SK-N-SH treated with all-trans-retinoic acid at 6 μM for 48 hours (cell line): ENCODE measurements at regions not wholly inside any gene's neighbourhood (a gene's known extent, or its start where the extent isn't known, plus 50 kb on each side); places are given as distances from the start of the nearest gene placed in this dataset.

ENCODE experiments used
- ATAC-seq: fragments of 200-7000 bp; cut with Tn5 transposase; 3 replicates; pipeline ENCODE4 v1.9.1; 2020; ENCODE audit warnings: mild to moderate bottlenecking, moderate library complexity
- ARNTL ChIP-seq: fragments of 450-650 bp; formaldehyde crosslinking; IDR thresholded peaks from 2 replicates; pipeline ENCODE4 v1.5.0; 2020; ENCODE audit warnings: low read depth, mild to moderate bottlenecking, moderate library complexity, borderline replicate concordance
- BACH2 ChIP-seq: fragments of 250-450 bp; sonication (Bioruptor Pico); IDR thresholded peaks from 2 replicates; pipeline ENCODE4 v1.9.0; 2021; ENCODE audit warnings: mild to moderate bottlenecking, borderline replicate concordance
- CSDC2 ChIP-seq: fragments of 250-450 bp; sonication (Bioruptor Pico); IDR thresholded peaks from 2 replicates; pipeline ENCODE4 v1.5.0; 2020; ENCODE audit warnings: mild to moderate bottlenecking, moderate library complexity
- CSRNP3 ChIP-seq: fragments of 250-450 bp; sonication (Bioruptor Pico); IDR thresholded peaks from 2 replicates; pipeline ENCODE4 v1.5.1; 2021; ENCODE audit warnings: mild to moderate bottlenecking, moderate library complexity
- ESRRG ChIP-seq: fragments of 250-450 bp; sonication (Bioruptor Pico); IDR thresholded peaks from 2 replicates; pipeline ENCODE4 v1.6.1; 2021; ENCODE audit warnings: mild to moderate bottlenecking
- GLIS3 ChIP-seq: fragments of 250-450 bp; sonication (Bioruptor Pico); IDR thresholded peaks from 2 replicates; pipeline ENCODE4 v1.5.0; 2020; ENCODE audit warnings: mild to moderate bottlenecking, moderate library complexity
- ISL1 ChIP-seq: fragments of 250-450 bp; sonication (Bioruptor Pico); IDR thresholded peaks from 2 replicates; pipeline ENCODE4 v2.1.2; 2022; ENCODE audit warnings: mild to moderate bottlenecking, moderate library complexity
- OSR1 ChIP-seq: fragments of 250-450 bp; sonication (Bioruptor Pico); IDR thresholded peaks from 2 replicates; pipeline ENCODE4 v1.8.0; 2022; ENCODE audit warnings: moderate library complexity, mild to moderate bottlenecking, inconsistent platforms
- PATZ1 ChIP-seq: fragments of 250-450 bp; sonication (Bioruptor Pico); IDR thresholded peaks from 2 replicates; pipeline ENCODE4 v1.8.0; 2020; ENCODE audit warnings: mild to moderate bottlenecking, moderate library complexity, borderline replicate concordance
- POU6F1 ChIP-seq: fragments of 250-450 bp; sonication (Bioruptor Pico); IDR thresholded peaks from 2 replicates; pipeline ENCODE4 v1.8.0; 2021; ENCODE audit warnings: low read depth, mild to moderate bottlenecking, moderate library complexity, borderline replicate concordance
- PPARA ChIP-seq: fragments of 250-450 bp; sonication (Bioruptor Pico); IDR thresholded peaks from 2 replicates; pipeline ENCODE4 v1.5.0; 2020; ENCODE audit warnings: mild to moderate bottlenecking, borderline replicate concordance
- RARB ChIP-seq: fragments of 250-450 bp; sonication (Bioruptor Pico); IDR thresholded peaks from 2 replicates; pipeline ENCODE4 v1.8.0; 2021; ENCODE audit warnings: mild to moderate bottlenecking, moderate library complexity
- SNAI2 ChIP-seq: fragments of 250-450 bp; sonication (Bioruptor Pico); IDR thresholded peaks from 2 replicates; pipeline ENCODE4 v1.5.0; 2020; ENCODE audit warnings: mild to moderate bottlenecking, moderate library complexity
- TCF4 ChIP-seq: fragments of 250-450 bp; sonication (Bioruptor Pico); IDR thresholded peaks from 2 replicates; pipeline ENCODE4 v1.8.0; 2021; ENCODE audit warnings: mild to moderate bottlenecking, moderate library complexity, borderline replicate concordance
- TOX ChIP-seq: fragments of 250-450 bp; sonication (Bioruptor Pico); IDR thresholded peaks from 2 replicates; pipeline ENCODE4 v1.8.0; 2021; ENCODE audit warnings: mild to moderate bottlenecking, moderate library complexity, borderline replicate concordance
- ZFP3 ChIP-seq: fragments of 250-450 bp; sonication (Bioruptor Pico); IDR thresholded peaks from 2 replicates; pipeline ENCODE4 v1.5.0; 2020; ENCODE audit warnings: mild to moderate bottlenecking, moderate library complexity
- ZNF565 ChIP-seq: fragments of 450-650 bp; formaldehyde crosslinking; conservative IDR thresholded peaks from 2 replicates; pipeline ENCODE4 v1.5.0; 2020; ENCODE audit warnings: low read depth, mild to moderate bottlenecking, moderate library complexity
- ZNF70 ChIP-seq: fragments of 450-650 bp; formaldehyde crosslinking; IDR thresholded peaks from 2 replicates; pipeline ENCODE4 v1.5.0; 2020; ENCODE audit warnings: mild to moderate bottlenecking, moderate library complexity
- ZNF8 ChIP-seq: fragments of 450-650 bp; formaldehyde crosslinking; IDR thresholded peaks from 2 replicates; pipeline ENCODE4 v1.5.0; 2020; ENCODE audit warnings: mild to moderate bottlenecking, moderate library complexity
- TF ChIP-seq, protein P1 (sequence below): fragments of 250-450 bp; sonication (Bioruptor Pico); IDR thresholded peaks from 2 replicates; pipeline ENCODE4 v1.5.0; 2020; ENCODE audit warnings: mild to moderate bottlenecking, moderate library complexity

GRCh38 chr2:8437949-8438400 is 243.9 kb upstream of the ID2 start:
- TF ChIP-seq SNAI2 (CRISPR knock-in tag) (no peak), BACH2 (CRISPR knock-in tag) (no peak), ZNF565 (no peak), ZNF8 (no peak), GLIS3 (CRISPR knock-in tag) (no peak)
- no peak for ATAC-seq

DNA sequence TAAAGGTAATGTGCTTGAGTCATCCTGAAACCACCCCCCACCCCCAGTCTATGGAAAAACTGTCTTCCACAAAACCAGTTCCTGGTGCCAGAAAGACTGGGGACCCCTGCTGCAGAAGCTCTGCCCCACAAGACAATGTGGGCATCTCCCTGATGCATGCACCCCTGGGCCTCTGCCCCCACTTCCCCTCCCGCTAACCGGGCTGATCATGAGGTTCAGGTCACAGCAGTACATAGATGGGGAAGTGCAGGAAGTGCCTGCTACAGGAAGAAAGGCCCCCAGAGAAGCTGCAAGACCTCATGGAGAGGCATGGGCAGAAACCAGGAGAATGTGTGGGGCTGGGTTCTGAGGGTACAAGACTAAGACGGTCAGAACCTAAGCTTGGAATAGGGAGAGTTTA is 243.4 kb upstream of the ID2 start:
- TF ChIP-seq CSRNP3 (no peak), ZNF70 (CRISPR knock-in tag) (no peak), ZFP3 (CRISPR knock-in tag) (no peak), BACH2 (CRISPR knock-in tag) (no peak), ZNF565 (no peak), RARB (CRISPR knock-in tag) (no peak), SNAI2 (CRISPR knock-in tag) (no peak), TCF4 (CRISPR knock-in tag) (no peak), ARNTL (no peak), ISL1 (CRISPR knock-in tag) (no peak), TOX (no peak), GLIS3 (CRISPR knock-in tag) (no peak), ZNF8 (no peak), OSR1 (CRISPR knock-in tag) (no peak), CSDC2 (CRISPR knock-in tag) (no peak), PPARA (CRISPR knock-in tag) (no peak), ESRRG (no peak)
- TF ChIP-seq, protein P1, sequence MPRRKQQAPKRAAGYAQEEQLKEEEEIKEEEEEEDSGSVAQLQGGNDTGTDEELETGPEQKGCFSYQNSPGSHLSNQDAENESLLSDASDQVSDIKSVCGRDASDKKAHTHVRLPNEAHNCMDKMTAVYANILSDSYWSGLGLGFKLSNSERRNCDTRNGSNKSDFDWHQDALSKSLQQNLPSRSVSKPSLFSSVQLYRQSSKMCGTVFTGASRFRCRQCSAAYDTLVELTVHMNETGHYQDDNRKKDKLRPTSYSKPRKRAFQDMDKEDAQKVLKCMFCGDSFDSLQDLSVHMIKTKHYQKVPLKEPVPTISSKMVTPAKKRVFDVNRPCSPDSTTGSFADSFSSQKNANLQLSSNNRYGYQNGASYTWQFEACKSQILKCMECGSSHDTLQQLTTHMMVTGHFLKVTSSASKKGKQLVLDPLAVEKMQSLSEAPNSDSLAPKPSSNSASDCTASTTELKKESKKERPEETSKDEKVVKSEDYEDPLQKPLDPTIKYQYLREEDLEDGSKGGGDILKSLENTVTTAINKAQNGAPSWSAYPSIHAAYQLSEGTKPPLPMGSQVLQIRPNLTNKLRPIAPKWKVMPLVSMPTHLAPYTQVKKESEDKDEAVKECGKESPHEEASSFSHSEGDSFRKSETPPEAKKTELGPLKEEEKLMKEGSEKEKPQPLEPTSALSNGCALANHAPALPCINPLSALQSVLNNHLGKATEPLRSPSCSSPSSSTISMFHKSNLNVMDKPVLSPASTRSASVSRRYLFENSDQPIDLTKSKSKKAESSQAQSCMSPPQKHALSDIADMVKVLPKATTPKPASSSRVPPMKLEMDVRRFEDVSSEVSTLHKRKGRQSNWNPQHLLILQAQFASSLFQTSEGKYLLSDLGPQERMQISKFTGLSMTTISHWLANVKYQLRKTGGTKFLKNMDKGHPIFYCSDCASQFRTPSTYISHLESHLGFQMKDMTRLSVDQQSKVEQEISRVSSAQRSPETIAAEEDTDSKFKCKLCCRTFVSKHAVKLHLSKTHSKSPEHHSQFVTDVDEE (CRISPR knock-in tag): no peak
- TF ChIP-seq, all 23 proteins: peak for 0
- ATAC-seq: no peak

GRCh38 chr2:8438996-8439395 is 242.9 kb upstream of the ID2 start:
- ATAC-seq: no peak
- no peak for TF ChIP-seq OSR1 (CRISPR knock-in tag)
- TF ChIP-seq SNAI2 (CRISPR knock-in tag): no peak
- TF ChIP-seq ZFP3 (CRISPR knock-in tag): no peak
- TF ChIP-seq PATZ1 (CRISPR knock-in tag): no peak
- TF ChIP-seq TCF4 (CRISPR knock-in tag): no peak
- TF ChIP-seq BACH2 (CRISPR knock-in tag): no peak
- TF ChIP-seq ARNTL: no peak
- TF ChIP-seq TOX: no peak
- TF ChIP-seq ZNF8: no peak
- TF ChIP-seq ESRRG: no peak
- TF ChIP-seq GLIS3 (CRISPR knock-in tag): no peak
- no peak for TF ChIP-seq POU6F1
- no peak for TF ChIP-seq CSDC2 (CRISPR knock-in tag)
- no peak for TF ChIP-seq ZNF70 (CRISPR knock-in tag)
- no peak for TF ChIP-seq CSRNP3
- no peak for TF ChIP-seq ISL1 (CRISPR knock-in tag)
- no peak for TF ChIP-seq ZNF565
- TF ChIP-seq, protein P1 (CRISPR knock-in tag): no peak
- TF ChIP-seq PPARA (CRISPR knock-in tag): no peak
